ENCODE measurements at regions not wholly inside any gene's neighbourhood (a gene's known extent, or its start where the extent isn't known, plus 50 kb on each side); places are given as distances from the start of the nearest gene placed in this dataset.

DNA sequence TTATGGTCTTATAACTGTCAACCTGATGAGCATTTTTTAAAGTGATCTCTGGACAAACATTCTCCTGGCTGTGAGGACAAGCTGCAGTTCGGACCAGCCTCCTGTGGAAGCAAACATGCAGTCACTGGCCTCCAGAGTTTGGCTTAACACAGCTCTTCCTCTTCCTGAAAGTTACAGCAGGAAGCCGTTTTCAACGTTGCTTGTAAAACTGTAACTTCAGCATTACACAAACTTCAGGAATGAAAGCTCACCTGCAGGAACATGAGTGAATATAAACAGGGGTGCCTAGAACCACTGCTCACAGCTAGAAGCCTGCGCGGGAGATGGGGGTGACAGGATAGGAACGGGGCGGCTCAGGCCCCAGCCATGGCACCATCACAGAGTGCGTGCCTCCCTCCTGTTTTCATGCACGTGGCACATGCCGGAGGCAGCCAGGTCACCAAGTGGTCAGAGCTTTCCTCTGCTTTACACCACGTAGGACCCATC is 292.9 kb upstream of the PITRM1 start:
- peaks cover 50% of the 10 kb centered on the region for H3K4me1 ChIP-seq
- TF ChIP-seq POLR2A (IDR thresholded peaks at IDR 0.05) (no peak), POLR2AphosphoS5 (IDR thresholded peaks at IDR 0.05; ENCODE audit: insufficient read depth in 1 of 2, low read depth in 1 of 2) (peak; percentile 41 to 43)
- TF ChIP-seq, protein P1, sequence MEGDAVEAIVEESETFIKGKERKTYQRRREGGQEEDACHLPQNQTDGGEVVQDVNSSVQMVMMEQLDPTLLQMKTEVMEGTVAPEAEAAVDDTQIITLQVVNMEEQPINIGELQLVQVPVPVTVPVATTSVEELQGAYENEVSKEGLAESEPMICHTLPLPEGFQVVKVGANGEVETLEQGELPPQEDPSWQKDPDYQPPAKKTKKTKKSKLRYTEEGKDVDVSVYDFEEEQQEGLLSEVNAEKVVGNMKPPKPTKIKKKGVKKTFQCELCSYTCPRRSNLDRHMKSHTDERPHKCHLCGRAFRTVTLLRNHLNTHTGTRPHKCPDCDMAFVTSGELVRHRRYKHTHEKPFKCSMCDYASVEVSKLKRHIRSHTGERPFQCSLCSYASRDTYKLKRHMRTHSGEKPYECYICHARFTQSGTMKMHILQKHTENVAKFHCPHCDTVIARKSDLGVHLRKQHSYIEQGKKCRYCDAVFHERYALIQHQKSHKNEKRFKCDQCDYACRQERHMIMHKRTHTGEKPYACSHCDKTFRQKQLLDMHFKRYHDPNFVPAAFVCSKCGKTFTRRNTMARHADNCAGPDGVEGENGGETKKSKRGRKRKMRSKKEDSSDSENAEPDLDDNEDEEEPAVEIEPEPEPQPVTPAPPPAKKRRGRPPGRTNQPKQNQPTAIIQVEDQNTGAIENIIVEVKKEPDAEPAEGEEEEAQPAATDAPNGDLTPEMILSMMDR (IDR thresholded peaks at IDR 0.05): no peak
- intact Hi-C loops (cut with DNase I): loop anchor here (5.0 kb wide), 1 partner anchor 322 kb away; the partner anchor contains the start of gene KLF6

DNA sequence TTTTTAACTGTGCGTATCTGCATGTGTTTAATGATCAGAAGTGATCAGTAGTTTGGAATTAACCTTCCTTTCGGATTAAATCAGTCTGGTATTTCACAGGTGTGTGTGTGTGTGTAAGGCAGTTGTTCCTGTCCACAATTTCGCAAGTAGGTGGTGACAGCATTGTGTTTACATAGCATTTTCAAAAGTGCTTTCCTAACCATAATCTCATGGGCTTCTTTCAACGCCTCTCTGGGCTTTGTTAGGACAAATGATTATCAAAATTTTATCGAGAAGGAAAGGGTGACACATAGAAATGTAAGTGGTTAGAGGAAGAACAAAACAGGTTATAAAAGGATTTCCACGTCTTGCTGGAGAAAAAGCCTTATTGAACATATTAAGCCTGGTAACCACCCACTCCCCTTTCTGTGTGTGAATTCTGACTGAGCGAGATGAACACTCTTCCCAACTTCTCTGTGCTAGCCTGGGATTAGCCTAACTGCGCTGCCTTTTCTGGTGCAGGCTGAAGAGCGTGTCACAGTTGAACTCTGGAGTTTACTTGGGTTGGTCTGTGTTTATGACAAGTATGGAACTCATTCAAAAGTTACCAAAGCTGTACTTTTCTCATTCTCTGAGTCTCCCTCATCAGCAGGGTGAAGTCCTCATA is 292.3 kb upstream of the PITRM1 start:
- Histone ChIP-seq H3K4me1 (peaks cover 44% of the 10 kb centered on the region), H3K4me3 (no peak overlapping the region), H3K9me3 (no peaks in the 10 kb centered on the region), H3K36me3 (no peaks in the 10 kb centered on the region), H3K27me3 (no peaks in the 10 kb centered on the region), H3K27ac (peak overlapping the region; percentile 96)
- TF ChIP-seq POLR2A (IDR thresholded peaks at IDR 0.05) (no peak), POLR2AphosphoS5 (IDR thresholded peaks at IDR 0.05; ENCODE audit: insufficient read depth in 1 of 2, low read depth in 1 of 2) (no peak)
- TF ChIP-seq, protein P1 (IDR thresholded peaks at IDR 0.05): no peak
- peak; percentile 31 to 80 for DNase-seq (ENCODE audit: extremely low spot score in 2 of 2)
- intact Hi-C loops (cut with DNase I): loop anchor here (5.0 kb wide), 1 partner anchor 322 kb away; the partner anchor contains the start of gene KLF6

More for the DNA sequence above, 292.9 kb upstream of the PITRM1 start:
- peak overlapping the region; percentile 96 for H3K27ac ChIP-seq
- no peak overlapping the region for H3K4me3 ChIP-seq
- no peaks in the 10 kb centered on the region for H3K36me3 ChIP-seq
- DNase-seq (ENCODE audit: extremely low spot score in 2 of 2): peak; percentile 85 to 94
- H3K9me3 ChIP-seq: no peaks in the 10 kb centered on the region
- no peaks in the 10 kb centered on the region for H3K27me3 ChIP-seq

DNA sequence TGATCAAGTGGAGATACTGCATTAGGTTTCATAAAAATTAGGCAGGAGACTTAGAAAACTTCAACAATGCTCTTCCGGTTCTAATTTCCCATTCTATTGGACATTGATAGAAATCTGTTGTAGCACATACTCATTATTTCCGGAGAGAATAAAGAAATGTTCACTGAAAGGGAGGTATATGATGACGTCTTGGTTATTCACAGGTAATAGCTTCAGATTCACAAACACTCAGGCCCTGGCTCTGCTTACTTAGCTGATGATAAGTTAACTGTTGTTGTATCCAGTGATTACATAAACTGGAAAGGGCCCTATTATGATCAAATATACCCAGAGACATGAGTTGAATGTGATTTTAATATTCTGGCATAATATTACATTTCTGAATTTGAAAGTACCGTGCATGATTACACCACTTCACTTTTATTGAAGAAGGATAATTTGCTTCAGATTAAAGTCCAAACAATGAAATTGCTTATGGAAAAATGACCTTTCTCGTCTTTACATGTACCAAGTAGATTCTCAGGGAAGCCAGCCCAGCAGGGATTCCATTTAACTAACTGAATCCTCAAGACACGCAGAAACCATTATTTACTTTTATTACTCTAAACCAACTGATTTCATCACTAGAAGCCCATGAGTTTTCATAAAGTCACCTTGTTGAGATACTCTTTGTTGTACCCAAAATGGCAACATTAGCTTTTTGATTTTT is 288.0 kb upstream of the PITRM1 start:
- Histone ChIP-seq H3K4me3 (no peak overlapping the region), H3K4me1 (peaks cover 15% of the 10 kb centered on the region), H3K36me3 (no peaks in the 10 kb centered on the region), H3K27ac (no peak overlapping the region), H3K27me3 (no peaks in the 10 kb centered on the region), H3K9me3 (no peaks in the 10 kb centered on the region)
- DNase-seq (ENCODE audit: extremely low spot score in 2 of 2): no peak
- intact Hi-C loops (cut with DNase I): no loop called here
- no peak for TF ChIP-seq POLR2AphosphoS5 (IDR thresholded peaks at IDR 0.05; ENCODE audit: insufficient read depth in 1 of 2, low read depth in 1 of 2)

DNA sequence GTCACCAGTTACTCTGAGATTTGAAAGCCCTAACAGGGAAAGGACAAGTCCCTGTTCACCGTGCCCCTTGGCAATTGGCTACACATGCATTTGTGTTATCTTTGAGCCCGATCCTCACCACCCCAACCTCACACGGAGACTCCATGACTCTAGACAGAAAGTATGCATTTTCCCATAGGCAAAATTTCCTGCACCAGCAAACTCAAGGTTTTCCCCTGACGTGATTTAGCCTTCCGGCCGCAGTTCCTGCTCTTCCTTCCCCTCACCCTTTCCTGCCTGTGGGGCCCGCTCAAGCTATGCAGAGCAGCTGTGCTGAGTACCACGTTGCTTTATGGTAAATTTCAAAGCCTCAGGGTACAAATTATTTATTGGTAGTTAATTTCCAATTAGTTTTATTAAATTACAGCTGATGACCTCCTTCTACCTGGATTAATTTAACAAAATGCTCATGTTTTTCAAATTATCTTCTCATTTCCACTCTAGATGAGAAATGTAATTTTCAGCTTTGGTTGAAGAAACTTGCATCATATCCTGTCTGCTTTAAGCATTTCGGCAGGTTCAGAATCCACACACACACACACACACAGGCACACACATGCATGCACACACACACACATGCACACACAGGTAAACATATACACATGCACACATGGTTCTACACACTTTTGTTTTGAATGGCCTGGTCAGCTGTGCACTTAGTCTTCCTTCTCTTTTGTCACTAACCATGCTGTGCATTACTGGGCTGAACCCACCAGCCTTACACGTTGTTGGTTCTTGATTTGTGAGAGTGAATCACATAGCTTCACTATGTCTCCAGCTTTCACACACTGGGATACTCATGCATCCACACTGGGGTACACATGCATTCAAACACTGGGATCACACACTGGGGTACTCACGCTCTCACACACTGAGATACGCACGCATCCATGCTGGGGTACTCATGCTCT is 283.1 kb upstream of the PITRM1 start:
- intact Hi-C loops (cut with DNase I): loop anchor here (10.0 kb wide), 1 partner anchor 211 kb away; no protein-coding TSS in a partner anchor
- DNase-seq (ENCODE audit: extremely low spot score in 2 of 2): no peak
- no peaks in the 10 kb centered on the region for H3K27me3 ChIP-seq
- peaks cover 19% of the 10 kb centered on the region for H3K4me1 ChIP-seq
- H3K9me3 ChIP-seq: no peaks in the 10 kb centered on the region
- no peak overlapping the region for H3K27ac ChIP-seq
- no peaks in the 10 kb centered on the region for H3K36me3 ChIP-seq
- no peak overlapping the region for H3K4me3 ChIP-seq
- TF ChIP-seq POLR2AphosphoS5 (IDR thresholded peaks at IDR 0.05; ENCODE audit: insufficient read depth in 1 of 2, low read depth in 1 of 2): no peak
- TF ChIP-seq, protein P1 (IDR thresholded peaks at IDR 0.05): no peak
- TF ChIP-seq POLR2A (IDR thresholded peaks at IDR 0.05): no peak

Measured in vagina (tissue), 2 donors.